Suppressor macrophage (primary cell): ENCODE measurements at regions not wholly inside any gene's neighbourhood (a gene's known extent, or its start where the extent isn't known, plus 50 kb on each side); places are given as distances from the start of the nearest gene placed in this dataset.

ENCODE experiments used
- DNase-seq, 4 experiments: peaks; one replicate each; pipeline ENCODE4 v3.0.0-alpha.2; 2020 to 2022

GRCh38 chr2:204109681-204110080 is 173.1 kb downstream of the ICOS start:
- no peak for DNase-seq

- peak; percentile 7 to 32 (median 18) for DNase-seq
Measured at GRCh38 chr2:204110338-204110741, 173.8 kb downstream of the ICOS start.

- DNase-seq: peak in 1 of 4 experiments; percentile 7
Measured at GRCh38 chr2:204110751-204111516, 174.4 kb downstream of the ICOS start.

GRCh38 chr2:204112084-204112770 is 175.7 kb downstream of the ICOS start:
- DNase-seq: no peak

GRCh38 chr2:204114295-204115136 is 178.0 kb downstream of the ICOS start:
- DNase-seq: no peak

- no peak for DNase-seq
Measured at GRCh38 chr2:204115137-204116056, 178.8 kb downstream of the ICOS start.

GRCh38 chr2:204116159-204116792 is 179.7 kb downstream of the ICOS start:
- no peak for DNase-seq

- DNase-seq: no peak
Measured at GRCh38 chr2:204122425-204122824, 185.9 kb downstream of the ICOS start.

GRCh38 chr2:204124140-204124750 is 187.7 kb downstream of the ICOS start:
- no peak for DNase-seq

GRCh38 chr2:204126705-204127104 is 190.1 kb downstream of the ICOS start:
- peak in 3 of 4 experiments; percentile 10 to 20 (median 13) for DNase-seq

GRCh38 chr2:204127238-204127637 is 190.7 kb downstream of the ICOS start:
- no peak for DNase-seq

GRCh38 chr2:204129591-204130294 is 193.2 kb downstream of the ICOS start:
- no peak for DNase-seq

GRCh38 chr2:204131621-204132020 is 195.1 kb downstream of the ICOS start:
- DNase-seq: no peak

- no peak for DNase-seq
Measured at GRCh38 chr2:204133476-204133875, 196.9 kb downstream of the ICOS start.

- no peak for DNase-seq
Measured at GRCh38 chr2:204134421-204134820, 197.9 kb downstream of the ICOS start.

- DNase-seq: no peak
Measured at GRCh38 chr2:204135752-204136151, 199.2 kb downstream of the ICOS start.

GRCh38 chr2:204138206-204138605 is 201.6 kb downstream of the ICOS start:
- no peak for DNase-seq

- DNase-seq: no peak
Measured at GRCh38 chr2:204140246-204140645, 203.7 kb downstream of the ICOS start.

GRCh38 chr2:204143216-204144014 is 206.9 kb downstream of the ICOS start:
- DNase-seq: no peak

GRCh38 chr2:204144492-204144891 is 207.9 kb downstream of the ICOS start:
- peak in 2 of 4 experiments; percentile 27 to 42 for DNase-seq
